ENCODE measurements at regions not wholly inside any gene's neighbourhood (a gene's known extent, or its start where the extent isn't known, plus 50 kb on each side); places are given as distances from the start of the nearest gene placed in this dataset.

- DNase-seq, result peak; percentile 21
- no peak overlapping the region for H3K4me3 ChIP-seq (ENCODE audit: insufficient read depth, low read depth, low read length)
- no peaks in the 10 kb centered on the region for H3K36me3 ChIP-seq (replicated peaks; ENCODE audit: control insufficient read depth, insufficient read depth, low read length)
- H3K27me3 ChIP-seq (ENCODE audit: control insufficient read depth, insufficient read depth, low read length), result no peaks in the 10 kb centered on the region
Observed at GRCh38 chr15:46312133-46312740, 677.4 kb downstream of the SQOR start.

- no peak overlapping the region for H3K4me3 ChIP-seq (ENCODE audit: insufficient read depth, low read depth, low read length)
- no peaks in the 10 kb centered on the region for H3K36me3 ChIP-seq (replicated peaks; ENCODE audit: control insufficient read depth, insufficient read depth, low read length)
- no peaks in the 10 kb centered on the region for H3K27me3 ChIP-seq (ENCODE audit: control insufficient read depth, insufficient read depth, low read length)
- no peak for DNase-seq
Observed at GRCh38 chr15:46315434-46315833, 680.6 kb downstream of the SQOR start.

GRCh38 chr15:46316024-46316423 is 681.2 kb downstream of the SQOR start:
- no peaks in the 10 kb centered on the region for H3K27me3 ChIP-seq (ENCODE audit: control insufficient read depth, insufficient read depth, low read length)
- H3K36me3 ChIP-seq (replicated peaks; ENCODE audit: control insufficient read depth, insufficient read depth, low read length), result no peaks in the 10 kb centered on the region
- H3K4me3 ChIP-seq (ENCODE audit: insufficient read depth, low read depth, low read length), result no peak overlapping the region
- no peak for DNase-seq

GRCh38 chr15:46317029-46317428 is 682.2 kb downstream of the SQOR start:
- Histone ChIP-seq H3K4me3 (ENCODE audit: insufficient read depth, low read depth, low read length) (no peak overlapping the region), H3K27me3 (ENCODE audit: control insufficient read depth, insufficient read depth, low read length) (no peaks in the 10 kb centered on the region), H3K36me3 (replicated peaks; ENCODE audit: control insufficient read depth, insufficient read depth, low read length) (no peaks in the 10 kb centered on the region)
- no peak for DNase-seq

GRCh38 chr15:46322753-46323152 is 687.9 kb downstream of the SQOR start:
- Histone ChIP-seq H3K4me3 (ENCODE audit: insufficient read depth, low read depth, low read length) (no peak overlapping the region), H3K36me3 (replicated peaks; ENCODE audit: control insufficient read depth, insufficient read depth, low read length) (no peaks in the 10 kb centered on the region), H3K27me3 (ENCODE audit: control insufficient read depth, insufficient read depth, low read length) (no peaks in the 10 kb centered on the region)
- no peak for DNase-seq

GRCh38 chr15:46326173-46326572 is 691.3 kb downstream of the SQOR start:
- no peaks in the 10 kb centered on the region for H3K27me3 ChIP-seq (ENCODE audit: control insufficient read depth, insufficient read depth, low read length)
- no peak for DNase-seq
- H3K36me3 ChIP-seq (replicated peaks; ENCODE audit: control insufficient read depth, insufficient read depth, low read length), result no peaks in the 10 kb centered on the region
- H3K4me3 ChIP-seq (ENCODE audit: insufficient read depth, low read depth, low read length), result no peak overlapping the region

GRCh38 chr15:46328821-46329220 is 694.0 kb downstream of the SQOR start:
- Histone ChIP-seq H3K27me3 (ENCODE audit: control insufficient read depth, insufficient read depth, low read length) (no peaks in the 10 kb centered on the region), H3K4me3 (ENCODE audit: insufficient read depth, low read depth, low read length) (no peak overlapping the region), H3K36me3 (replicated peaks; ENCODE audit: control insufficient read depth, insufficient read depth, low read length) (no peaks in the 10 kb centered on the region)
- no peak for DNase-seq

- DNase-seq, result no peak
- Histone ChIP-seq H3K4me3 (ENCODE audit: insufficient read depth, low read depth, low read length) (no peak overlapping the region), H3K27me3 (ENCODE audit: control insufficient read depth, insufficient read depth, low read length) (no peaks in the 10 kb centered on the region), H3K36me3 (replicated peaks; ENCODE audit: control insufficient read depth, insufficient read depth, low read length) (no peaks in the 10 kb centered on the region)
Observed at GRCh38 chr15:46329876-46330275, 695.0 kb downstream of the SQOR start.

- H3K36me3 ChIP-seq (replicated peaks; ENCODE audit: control insufficient read depth, insufficient read depth, low read length), result no peaks in the 10 kb centered on the region
- no peaks in the 10 kb centered on the region for H3K27me3 ChIP-seq (ENCODE audit: control insufficient read depth, insufficient read depth, low read length)
- no peak overlapping the region for H3K4me3 ChIP-seq (ENCODE audit: insufficient read depth, low read depth, low read length)
- no peak for DNase-seq
Observed at GRCh38 chr15:46331546-46331945, 696.7 kb downstream of the SQOR start.

- no peak for DNase-seq
Observed at GRCh38 chr15:46343196-46343935, 708.5 kb downstream of the SQOR start.

GRCh38 chr15:46344115-46344724 is 709.4 kb downstream of the SQOR start:
- no peaks in the 10 kb centered on the region for H3K27me3 ChIP-seq (ENCODE audit: control insufficient read depth, insufficient read depth, low read length)
- peak; percentile 5 for DNase-seq
- H3K36me3 ChIP-seq (replicated peaks; ENCODE audit: control insufficient read depth, insufficient read depth, low read length), result no peaks in the 10 kb centered on the region
- H3K4me3 ChIP-seq (ENCODE audit: insufficient read depth, low read depth, low read length), result no peak overlapping the region

More at GRCh38 chr15:46343196-46343935, 708.5 kb downstream of the SQOR start:
- no peaks in the 10 kb centered on the region for H3K36me3 ChIP-seq (replicated peaks; ENCODE audit: control insufficient read depth, insufficient read depth, low read length)
- H3K4me3 ChIP-seq (ENCODE audit: insufficient read depth, low read depth, low read length), result no peak overlapping the region
- no peaks in the 10 kb centered on the region for H3K27me3 ChIP-seq (ENCODE audit: control insufficient read depth, insufficient read depth, low read length)

GRCh38 chr15:46344915-46345314 is 710.1 kb downstream of the SQOR start:
- no peak for DNase-seq
- Histone ChIP-seq H3K27me3 (ENCODE audit: control insufficient read depth, insufficient read depth, low read length) (no peaks in the 10 kb centered on the region), H3K4me3 (ENCODE audit: insufficient read depth, low read depth, low read length) (no peak overlapping the region), H3K36me3 (replicated peaks; ENCODE audit: control insufficient read depth, insufficient read depth, low read length) (no peaks in the 10 kb centered on the region)

GRCh38 chr15:46354443-46354842 is 719.6 kb downstream of the SQOR start:
- DNase-seq, result no peak
- Histone ChIP-seq H3K36me3 (replicated peaks; ENCODE audit: control insufficient read depth, insufficient read depth, low read length) (no peaks in the 10 kb centered on the region), H3K4me3 (ENCODE audit: insufficient read depth, low read depth, low read length) (no peak overlapping the region), H3K27me3 (ENCODE audit: control insufficient read depth, insufficient read depth, low read length) (no peaks in the 10 kb centered on the region)

GRCh38 chr15:46365572-46365971 is 730.7 kb downstream of the SQOR start:
- no peak for DNase-seq
- Histone ChIP-seq H3K36me3 (replicated peaks; ENCODE audit: control insufficient read depth, insufficient read depth, low read length) (no peaks in the 10 kb centered on the region), H3K27me3 (ENCODE audit: control insufficient read depth, insufficient read depth, low read length) (no peaks in the 10 kb centered on the region), H3K4me3 (ENCODE audit: insufficient read depth, low read depth, low read length) (no peak overlapping the region)

GRCh38 chr15:46366360-46367007 is 731.7 kb downstream of the SQOR start:
- no peak overlapping the region for H3K4me3 ChIP-seq (ENCODE audit: insufficient read depth, low read depth, low read length)
- no peak for DNase-seq

More at GRCh38 chr15:46366360-46367007, 731.7 kb downstream of the SQOR start:
- H3K36me3 ChIP-seq (replicated peaks; ENCODE audit: control insufficient read depth, insufficient read depth, low read length), result no peaks in the 10 kb centered on the region
- no peaks in the 10 kb centered on the region for H3K27me3 ChIP-seq (ENCODE audit: control insufficient read depth, insufficient read depth, low read length)

All from H7 (cell line).